ENCODE measurements at regions not wholly inside any gene's neighbourhood (a gene's known extent, or its start where the extent isn't known, plus 50 kb on each side); places are given as distances from the start of the nearest gene placed in this dataset.
"Not testable (repeated sequence)": the region's sequence is repeated elsewhere in the genome, so short reads cannot be mapped to it uniquely, and the experiment has no call there.

DNA sequence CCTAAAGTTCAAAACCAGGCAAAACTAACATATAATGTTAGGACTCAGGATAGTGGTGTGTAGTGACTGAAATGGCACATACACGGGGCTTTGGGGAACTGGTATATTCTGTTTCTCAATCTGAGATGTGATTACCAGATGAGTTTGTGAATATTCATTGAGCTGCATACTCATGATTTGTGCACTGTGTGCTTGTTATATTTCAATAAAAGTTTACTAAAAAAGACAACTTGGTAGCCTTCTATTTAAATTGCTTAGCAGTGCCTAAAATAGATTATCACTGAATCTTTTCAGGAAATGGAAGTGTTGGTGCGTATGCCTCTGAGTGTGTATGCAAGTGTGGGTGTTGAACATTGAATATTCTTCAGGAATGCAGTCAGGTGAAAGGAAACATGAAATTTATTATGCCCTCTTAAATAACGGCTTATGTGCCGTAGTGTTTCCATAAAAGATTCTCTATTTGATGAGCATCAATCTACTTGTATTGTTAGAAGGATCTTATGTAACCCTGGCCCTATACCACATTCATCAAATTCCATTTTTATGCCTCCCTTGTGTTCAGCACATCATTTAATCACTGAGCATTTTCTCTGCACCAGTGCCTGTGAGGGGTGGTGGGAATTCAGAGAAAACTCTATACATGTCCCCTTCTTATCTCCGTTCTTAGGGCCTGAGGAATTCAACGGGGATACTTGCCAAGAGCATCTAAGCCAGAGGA lies 82.6 kb upstream of the AUTS2 start:
- DNase-seq (ENCODE audit: low read depth) = no peak

DNA sequence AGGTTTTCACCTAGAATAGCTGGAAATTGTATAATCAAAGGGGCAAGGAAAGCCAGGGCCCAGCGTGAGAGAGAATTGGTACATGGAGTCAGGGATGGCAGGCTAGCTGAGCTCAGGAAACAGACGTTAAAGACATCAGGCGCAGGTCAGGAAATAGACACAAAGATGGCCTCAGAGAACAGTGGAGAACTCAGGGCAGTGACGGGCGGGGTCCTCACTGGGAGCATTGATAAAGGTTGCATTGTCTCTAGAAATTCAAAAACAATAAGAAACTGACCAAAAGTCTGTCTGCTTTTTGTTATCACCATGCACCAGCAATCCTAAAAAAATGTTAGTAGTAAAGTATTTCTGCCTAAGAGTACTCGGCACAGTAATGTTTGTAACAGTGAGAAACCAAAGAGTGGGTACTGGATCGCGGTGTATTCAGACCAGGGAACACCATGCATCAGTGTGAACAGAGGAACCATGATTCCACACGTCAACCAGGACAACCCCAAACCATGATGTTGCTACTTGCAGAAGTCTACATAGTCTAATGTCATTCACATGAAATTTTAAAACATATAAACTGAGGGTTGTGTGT lies 81.9 kb upstream of the AUTS2 start:
- no peak for DNase-seq (ENCODE audit: low read depth)

DNA sequence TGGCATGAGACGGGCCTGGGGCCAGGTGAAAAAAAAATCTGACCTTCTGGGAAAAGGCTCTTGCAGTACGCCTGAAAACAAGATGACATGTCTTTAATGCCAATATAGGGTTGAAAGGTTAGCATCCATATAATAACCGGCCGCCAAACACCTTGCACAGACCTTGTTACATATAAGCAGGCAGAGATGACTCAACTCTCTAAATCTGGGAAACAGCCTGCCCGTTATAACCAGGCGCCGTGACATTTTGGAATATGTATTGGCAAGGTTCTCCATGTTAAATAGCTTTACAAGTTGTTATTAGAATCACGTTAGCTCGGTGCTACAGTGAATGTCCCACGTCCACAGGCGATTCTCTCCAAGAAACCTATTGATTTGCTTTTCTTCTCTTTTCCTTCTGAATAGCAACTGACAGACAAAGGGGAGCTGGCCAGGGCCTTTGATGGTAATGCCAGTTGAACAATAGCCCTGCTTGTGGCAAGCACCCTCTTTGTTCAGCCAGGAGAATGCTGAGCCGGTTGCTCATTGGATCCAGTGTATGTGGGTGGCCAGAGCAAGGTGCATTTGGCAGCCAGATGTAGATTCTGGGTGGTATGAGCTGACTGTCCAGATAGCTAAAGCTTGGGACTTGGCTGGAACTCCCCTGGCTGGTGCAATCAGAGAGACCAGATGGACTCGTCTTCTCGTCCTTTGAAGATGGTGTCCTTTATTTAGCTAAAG lies 80.1 kb upstream of the AUTS2 start:
- DNase-seq (ENCODE audit: low read depth) = no peak

DNA sequence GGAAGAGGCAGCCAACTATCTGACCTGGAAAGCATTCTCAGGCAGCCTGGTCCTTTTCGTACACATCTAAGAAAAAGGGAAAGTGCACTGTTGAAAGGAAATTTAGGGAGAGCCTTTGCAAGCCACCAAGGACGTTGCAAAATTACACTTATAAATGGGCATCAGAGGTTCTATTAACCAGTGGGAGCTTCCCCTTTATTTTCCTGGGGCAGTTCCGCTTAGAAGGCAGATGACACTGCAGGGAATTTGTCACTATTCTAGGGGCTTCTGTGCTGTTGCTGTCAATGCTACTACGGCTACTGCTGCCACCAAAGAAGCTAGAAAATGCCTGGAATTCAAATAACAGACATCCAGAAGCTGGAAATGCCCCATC lies 79.6 kb upstream of the AUTS2 start:
- no peak for DNase-seq (ENCODE audit: low read depth)

- no peak for DNase-seq (ENCODE audit: low read depth)
These were observed 71.7 kb upstream of the AUTS2 start for GRCh38 chr7:69526570-69526969.

- no peak for DNase-seq (ENCODE audit: low read depth)
These were observed 70.6 kb upstream of the AUTS2 start for GRCh38 chr7:69527706-69528105.

GRCh38 chr7:69531050-69531449 lies 67.2 kb upstream of the AUTS2 start:
- no peak for DNase-seq (ENCODE audit: low read depth)

DNA sequence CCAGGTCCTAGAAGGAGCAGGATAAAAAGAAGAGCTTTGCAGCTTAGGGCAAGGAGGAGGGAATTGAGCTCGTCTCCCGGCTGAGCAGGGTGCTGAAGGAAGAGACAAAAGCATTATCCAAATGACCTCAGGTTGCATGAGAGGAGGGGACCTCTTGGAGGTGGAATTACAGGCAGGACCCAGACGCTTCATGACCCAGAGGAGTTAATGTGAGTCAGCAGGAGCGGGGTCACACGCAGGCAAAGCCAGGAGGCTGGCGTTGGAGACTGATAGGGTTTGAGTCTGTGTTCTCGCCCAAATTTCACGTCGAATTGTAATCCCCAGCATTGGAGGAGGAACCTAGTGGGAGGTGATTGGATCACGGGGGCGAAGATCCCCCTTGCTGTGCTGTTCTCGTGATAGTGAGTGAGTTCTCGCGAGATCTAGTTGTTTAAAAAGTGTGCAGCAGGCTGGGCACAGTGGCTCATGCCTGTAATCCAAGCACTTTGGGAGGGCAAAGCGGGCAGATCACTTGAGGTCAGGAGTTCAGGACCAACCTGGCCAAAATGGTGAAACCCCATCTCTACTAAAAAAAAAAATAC lies 63.7 kb upstream of the AUTS2 start:
- no peak for DNase-seq (ENCODE audit: low read depth)

DNA sequence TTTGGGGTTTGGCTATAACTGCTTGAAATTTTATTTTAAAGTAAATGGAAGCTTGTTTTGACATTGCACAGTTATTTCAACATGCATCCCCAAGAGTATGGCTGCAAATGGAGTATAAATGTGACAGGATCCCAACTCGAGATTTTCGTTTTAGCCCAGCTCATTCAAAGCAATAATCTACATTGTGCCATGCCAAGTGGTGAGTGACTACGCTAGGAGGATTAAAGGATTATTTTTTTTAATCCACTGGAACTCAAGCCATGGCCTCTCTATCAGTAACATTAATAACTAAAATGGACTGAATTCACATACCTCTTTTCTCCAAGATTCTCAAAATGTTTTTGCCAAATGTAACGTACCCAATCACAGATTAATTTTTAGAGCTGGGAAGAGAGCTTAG lies 60.6 kb upstream of the AUTS2 start:
- DNase-seq (ENCODE audit: low read depth) = no peak

DNA sequence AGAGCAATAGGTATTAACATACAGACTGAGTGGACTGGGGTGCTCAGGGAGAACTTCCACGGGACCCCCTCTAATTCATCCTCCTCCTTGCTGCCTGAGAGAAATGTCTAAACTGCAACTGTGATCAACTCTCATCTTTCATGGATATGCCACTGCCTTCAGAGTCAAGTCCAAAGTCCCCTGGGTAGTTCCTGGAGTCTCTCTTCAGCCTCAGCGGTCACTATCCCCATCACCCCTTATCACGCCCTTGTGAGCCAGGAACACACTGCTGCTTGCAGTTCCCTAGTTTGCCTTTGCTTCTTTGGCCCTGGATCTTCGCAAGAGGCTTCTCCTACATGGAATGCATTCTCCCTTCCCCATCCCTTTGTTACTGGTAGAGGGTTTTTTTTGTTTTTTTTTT lies 58.7 kb upstream of the AUTS2 start:
- no peak for DNase-seq (ENCODE audit: low read depth)

GRCh38 chr7:69540287-69540686 lies 58.0 kb upstream of the AUTS2 start:
- DNase-seq (ENCODE audit: low read depth) = no peak

DNA sequence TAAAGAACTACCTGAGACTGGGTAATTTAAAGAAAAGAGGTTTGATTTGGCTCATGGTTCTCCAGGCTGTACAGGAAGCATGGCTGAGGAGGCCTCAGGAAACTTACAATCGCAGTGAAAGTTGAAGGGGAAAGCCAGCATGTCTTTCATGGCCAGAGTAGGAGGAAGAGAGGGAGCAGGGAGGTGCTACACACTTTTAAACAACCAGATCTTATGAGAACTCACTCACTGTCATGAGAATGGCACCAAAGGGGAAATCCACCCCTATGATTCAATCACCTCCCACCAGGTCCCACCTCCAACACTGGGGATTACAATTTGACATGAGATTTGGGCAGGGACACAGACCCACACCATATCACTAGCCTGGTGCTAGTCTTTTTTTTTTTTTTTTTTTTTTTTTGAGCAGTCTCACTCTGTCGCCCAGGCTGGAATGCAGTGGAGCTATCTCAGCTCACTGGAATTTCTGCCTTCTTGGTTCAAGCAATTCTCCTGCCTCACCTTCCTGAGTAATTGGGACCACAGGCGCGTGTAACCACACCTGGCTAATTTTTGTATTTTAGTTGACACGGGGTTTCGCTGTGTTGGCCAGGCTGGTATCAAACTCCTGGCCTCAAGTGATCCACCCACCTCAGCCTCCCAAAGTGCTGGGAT lies 56.4 kb upstream of the AUTS2 start:
- not testable (repeated sequence) for DNase-seq (ENCODE audit: low read depth)

DNA sequence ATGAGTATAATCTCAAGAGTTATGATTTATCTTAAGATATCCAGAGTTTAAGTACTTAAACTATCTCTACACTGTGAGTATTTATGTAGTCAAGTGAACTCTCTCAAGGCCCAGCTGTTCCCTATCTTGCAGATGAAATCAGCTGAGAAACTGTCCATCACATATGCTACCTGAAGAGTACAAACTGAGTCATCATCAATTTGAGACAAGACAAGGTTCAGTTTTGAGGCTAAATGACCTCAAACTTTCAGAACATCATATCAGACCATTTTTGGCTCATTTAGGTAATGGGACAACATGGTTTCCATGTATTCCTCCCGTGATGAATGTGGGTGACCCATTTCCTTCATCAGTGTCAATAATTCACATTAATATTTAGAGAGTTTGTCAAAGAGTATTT lies 53.1 kb upstream of the AUTS2 start:
- DNase-seq (ENCODE audit: low read depth) = no peak
